IPS-18a (cell line): ENCODE measurements at regions not wholly inside any gene's neighbourhood (a gene's known extent, or its start where the extent isn't known, plus 50 kb on each side); places are given as distances from the start of the nearest gene placed in this dataset.

ENCODE experiments used
- H3K27ac ChIP-seq: one replicate; pipeline ENCODE4 v1.5.1; 2013; ENCODE audit warnings: low read length
- H3K27me3 ChIP-seq: one replicate; pipeline ENCODE4 v1.6.1; 2013; ENCODE audit warnings: mild to moderate bottlenecking, low read length; ENCODE audit not compliant: control insufficient read depth, insufficient read depth
- H3K36me3 ChIP-seq: one replicate; pipeline ENCODE4 v1.6.1; 2013; ENCODE audit warnings: low read depth, low read length; ENCODE audit not compliant: control insufficient read depth
- H3K4me1 ChIP-seq: one replicate; pipeline ENCODE4 v1.6.1; 2013; ENCODE audit warnings: low read depth, low read length; ENCODE audit not compliant: control insufficient read depth
- H3K4me3 ChIP-seq: one replicate; pipeline ENCODE4 v1.5.1; 2013; ENCODE audit warnings: low read length
- H3K9ac ChIP-seq: one replicate; pipeline ENCODE4 v1.6.1; 2013; ENCODE audit warnings: mild to moderate bottlenecking, low read length, moderate library complexity
- H3K9me3 ChIP-seq: one replicate; pipeline ENCODE4 v1.6.1; 2013; ENCODE audit warnings: low read depth, low read length; ENCODE audit not compliant: control insufficient read depth

DNA sequence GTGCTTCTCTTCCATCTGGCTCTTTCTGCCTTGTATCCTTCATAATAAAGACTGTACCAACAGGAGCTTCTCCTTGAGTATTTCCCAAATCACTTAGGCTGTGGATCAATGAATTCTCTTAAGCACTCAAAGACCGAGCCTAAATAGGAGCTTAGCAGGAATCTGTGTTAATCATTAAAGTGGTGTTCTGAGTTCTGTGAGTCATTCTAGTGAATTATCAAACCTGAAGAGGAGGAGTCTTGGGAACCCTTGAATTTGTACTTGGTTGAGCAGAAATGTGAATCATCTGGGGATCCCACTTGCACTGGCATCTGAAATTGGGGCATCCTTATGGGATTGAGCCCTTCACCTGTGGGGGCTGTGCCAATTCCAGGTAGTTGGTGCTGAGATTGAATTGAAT lies 946.2 kb downstream of the BCL11B start:
- Histone ChIP-seq H3K36me3 (no peaks in the 10 kb centered on the region), H3K4me1 (no peaks in the 10 kb centered on the region), H3K27me3 (no peaks in the 10 kb centered on the region), H3K27ac (no peak overlapping the region), H3K4me3 (no peak overlapping the region), H3K9ac (no peak overlapping the region), H3K9me3 (no peaks in the 10 kb centered on the region)

DNA sequence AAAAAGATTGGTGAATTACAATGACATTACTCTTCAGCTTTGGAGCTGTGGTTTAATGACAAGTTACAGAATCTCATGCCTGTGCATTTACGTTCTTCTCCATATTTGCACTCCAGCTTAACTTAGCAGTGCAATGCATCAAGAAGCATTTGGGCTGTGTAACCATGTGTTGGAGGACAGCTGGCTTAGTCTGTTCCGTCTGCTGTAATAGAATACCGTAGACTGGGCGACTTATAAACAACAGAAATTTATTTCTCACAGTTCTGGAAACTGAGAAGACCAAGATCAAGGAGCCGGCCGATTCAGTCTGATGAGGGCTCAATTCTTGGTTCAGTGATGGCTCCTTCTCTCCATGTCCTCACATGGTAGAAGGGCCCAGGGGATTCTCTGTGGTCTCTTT lies 943.5 kb downstream of the BCL11B start:
- no peaks in the 10 kb centered on the region for H3K36me3 ChIP-seq
- H3K9me3 ChIP-seq: no peaks in the 10 kb centered on the region
- no peak overlapping the region for H3K9ac ChIP-seq
- no peaks in the 10 kb centered on the region for H3K4me1 ChIP-seq
- H3K27me3 ChIP-seq: no peaks in the 10 kb centered on the region
- no peak overlapping the region for H3K27ac ChIP-seq
- H3K4me3 ChIP-seq: no peak overlapping the region

DNA sequence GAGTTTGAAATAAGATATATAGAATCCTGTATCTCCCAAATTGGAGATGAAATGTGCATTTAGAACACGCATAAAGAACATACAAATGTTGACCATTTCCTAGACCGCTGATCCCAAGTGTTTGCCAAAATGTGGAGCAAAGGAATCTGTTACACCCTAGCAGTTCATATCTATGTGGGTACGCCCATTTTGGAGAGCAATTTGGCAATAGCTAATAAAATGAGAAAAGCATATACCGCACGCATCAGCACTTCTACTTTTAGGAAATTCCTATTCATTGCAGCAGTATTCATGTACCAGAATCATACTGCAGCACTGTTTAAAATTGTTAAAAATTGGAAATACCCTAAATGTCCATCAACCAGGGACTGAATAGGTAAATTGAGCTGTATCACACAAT lies 937.8 kb downstream of the BCL11B start:
- Histone ChIP-seq H3K4me3 (no peak overlapping the region), H3K36me3 (no peaks in the 10 kb centered on the region), H3K4me1 (no peaks in the 10 kb centered on the region), H3K27me3 (no peaks in the 10 kb centered on the region), H3K27ac (no peak overlapping the region), H3K9me3 (no peaks in the 10 kb centered on the region), H3K9ac (no peak overlapping the region)

- no peak overlapping the region for H3K27ac ChIP-seq
- no peaks in the 10 kb centered on the region for H3K4me1 ChIP-seq
- H3K9me3 ChIP-seq: no peaks in the 10 kb centered on the region
- H3K9ac ChIP-seq: no peak overlapping the region
- no peaks in the 10 kb centered on the region for H3K27me3 ChIP-seq
- H3K4me3 ChIP-seq: no peak overlapping the region
- H3K36me3 ChIP-seq: no peaks in the 10 kb centered on the region
Measured at GRCh38 chr14:98341211-98341610, 930.8 kb downstream of the BCL11B start.

DNA sequence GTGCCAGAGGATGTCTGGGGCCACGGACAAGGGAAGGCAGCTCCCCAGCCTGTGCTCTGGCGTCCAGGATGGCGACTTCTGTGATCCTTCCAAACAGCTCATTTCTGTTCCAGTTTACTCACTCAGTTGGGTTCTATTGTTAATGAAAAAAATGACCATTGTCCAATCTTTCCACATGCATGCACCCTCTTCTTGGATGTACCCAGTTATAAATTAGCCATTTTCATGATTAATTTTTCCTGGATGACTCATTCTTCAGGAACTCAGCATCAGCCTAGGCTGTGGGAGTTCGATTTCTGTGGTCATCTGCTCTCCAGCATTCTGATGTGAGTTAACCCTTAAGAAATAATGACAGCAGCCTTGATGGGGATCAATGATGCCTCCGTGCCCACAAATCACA lies 926.8 kb downstream of the BCL11B start:
- no peaks in the 10 kb centered on the region for H3K4me1 ChIP-seq
- no peak overlapping the region for H3K9ac ChIP-seq
- H3K36me3 ChIP-seq: no peaks in the 10 kb centered on the region
- no peaks in the 10 kb centered on the region for H3K9me3 ChIP-seq
- H3K27me3 ChIP-seq: no peaks in the 10 kb centered on the region
- no peak overlapping the region for H3K27ac ChIP-seq
- H3K4me3 ChIP-seq: no peak overlapping the region

DNA sequence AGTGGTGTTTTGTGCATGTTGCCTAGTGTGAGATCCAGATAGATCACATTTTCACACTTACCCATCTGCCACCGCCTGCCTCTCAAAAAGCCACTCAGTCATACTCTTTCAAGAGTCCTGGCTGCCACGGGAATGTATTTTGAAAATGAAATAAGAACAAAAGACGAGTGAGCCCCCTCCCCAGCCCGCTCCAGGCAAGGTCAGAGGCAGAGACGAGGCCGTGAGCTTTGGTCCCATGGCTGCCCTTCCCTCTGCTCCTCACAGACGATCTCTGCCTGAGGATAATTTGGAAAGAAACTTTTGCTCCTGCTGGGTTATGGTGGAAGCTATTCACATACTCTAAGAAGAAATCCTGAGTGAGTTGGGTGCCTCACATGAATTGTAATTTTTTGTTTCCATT lies 924.3 kb downstream of the BCL11B start:
- H3K9ac ChIP-seq: no peak overlapping the region
- H3K4me1 ChIP-seq: no peaks in the 10 kb centered on the region
- H3K9me3 ChIP-seq: no peaks in the 10 kb centered on the region
- H3K36me3 ChIP-seq: no peaks in the 10 kb centered on the region
- H3K4me3 ChIP-seq: no peak overlapping the region
- H3K27me3 ChIP-seq: no peaks in the 10 kb centered on the region
- no peak overlapping the region for H3K27ac ChIP-seq

GRCh38 chr14:98348505-98348904 lies 923.5 kb downstream of the BCL11B start:
- Histone ChIP-seq H3K9me3 (no peaks in the 10 kb centered on the region), H3K4me3 (no peak overlapping the region), H3K36me3 (no peaks in the 10 kb centered on the region), H3K4me1 (no peaks in the 10 kb centered on the region), H3K9ac (no peak overlapping the region), H3K27ac (no peak overlapping the region), H3K27me3 (no peaks in the 10 kb centered on the region)

DNA sequence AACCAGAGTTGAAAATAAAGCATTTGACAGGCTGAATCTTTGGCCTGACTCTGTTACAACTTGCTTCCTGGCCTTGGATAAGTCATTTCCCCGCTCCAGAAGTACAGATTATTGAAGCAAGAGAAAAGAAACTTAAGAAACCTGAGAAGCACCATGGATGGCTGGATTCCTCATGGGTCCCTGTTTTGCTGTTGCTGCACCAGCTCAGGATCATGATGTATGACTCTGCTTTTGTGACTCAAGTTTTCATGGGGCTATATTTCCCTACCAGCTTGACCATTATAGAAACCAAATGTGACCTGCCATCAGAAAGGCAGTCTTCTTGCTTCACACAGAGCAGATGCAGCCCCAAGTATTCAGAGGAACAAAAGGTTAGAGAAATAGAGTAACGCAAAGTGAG lies 921.8 kb downstream of the BCL11B start:
- H3K9ac ChIP-seq: no peak overlapping the region
- no peak overlapping the region for H3K4me3 ChIP-seq
- no peaks in the 10 kb centered on the region for H3K36me3 ChIP-seq
- H3K4me1 ChIP-seq: no peaks in the 10 kb centered on the region
- H3K9me3 ChIP-seq: no peaks in the 10 kb centered on the region
- H3K27me3 ChIP-seq: no peaks in the 10 kb centered on the region
- no peak overlapping the region for H3K27ac ChIP-seq

GRCh38 chr14:98364961-98365360 lies 907.0 kb downstream of the BCL11B start:
- no peaks in the 10 kb centered on the region for H3K36me3 ChIP-seq
- H3K9ac ChIP-seq: no peak overlapping the region
- no peaks in the 10 kb centered on the region for H3K4me1 ChIP-seq
- H3K27ac ChIP-seq: no peak overlapping the region
- no peaks in the 10 kb centered on the region for H3K27me3 ChIP-seq
- H3K4me3 ChIP-seq: no peak overlapping the region
- H3K9me3 ChIP-seq: no peaks in the 10 kb centered on the region

DNA sequence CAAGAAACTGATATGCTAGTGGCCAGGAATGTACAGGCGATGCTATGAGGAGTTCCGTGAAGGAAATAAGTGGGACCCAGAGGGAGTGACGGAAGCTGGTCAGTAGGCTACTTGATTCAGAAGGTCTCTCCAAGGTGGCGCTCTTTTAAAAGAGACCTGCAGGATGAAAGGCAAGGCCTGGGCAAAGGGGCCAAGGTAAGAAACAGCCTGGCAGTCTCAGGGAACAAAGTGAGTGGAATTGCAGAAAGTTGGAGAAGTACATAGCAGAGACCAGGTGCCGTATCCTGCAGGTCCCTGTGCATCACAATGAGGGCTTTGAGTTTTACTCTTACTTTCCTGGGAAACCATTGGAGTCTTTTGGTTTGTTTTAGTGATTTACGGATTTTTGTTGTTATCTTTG lies 905.6 kb downstream of the BCL11B start:
- Histone ChIP-seq H3K36me3 (no peaks in the 10 kb centered on the region), H3K4me3 (no peak overlapping the region), H3K9me3 (no peaks in the 10 kb centered on the region), H3K27me3 (no peaks in the 10 kb centered on the region), H3K27ac (no peak overlapping the region), H3K4me1 (no peaks in the 10 kb centered on the region), H3K9ac (no peak overlapping the region)

GRCh38 chr14:98368221-98368620 lies 903.8 kb downstream of the BCL11B start:
- no peaks in the 10 kb centered on the region for H3K27me3 ChIP-seq
- H3K4me3 ChIP-seq: no peak overlapping the region
- no peak overlapping the region for H3K27ac ChIP-seq
- H3K4me1 ChIP-seq: no peaks in the 10 kb centered on the region
- H3K36me3 ChIP-seq: no peaks in the 10 kb centered on the region
- no peaks in the 10 kb centered on the region for H3K9me3 ChIP-seq
- no peak overlapping the region for H3K9ac ChIP-seq

- Histone ChIP-seq H3K9me3 (no peaks in the 10 kb centered on the region), H3K4me1 (no peaks in the 10 kb centered on the region), H3K9ac (no peak overlapping the region), H3K27me3 (no peaks in the 10 kb centered on the region), H3K27ac (no peak overlapping the region), H3K36me3 (no peaks in the 10 kb centered on the region), H3K4me3 (no peak overlapping the region)
Measured at GRCh38 chr14:98368916-98369315, 903.1 kb downstream of the BCL11B start.
